Prostate gland (tissue), 2 donors: ENCODE measurements at regions not wholly inside any gene's neighbourhood (a gene's known extent, or its start where the extent isn't known, plus 50 kb on each side); places are given as distances from the start of the nearest gene placed in this dataset.

Experiments used
- POLR2A ChIP-seq: fragments of 450-650 bp; IDR thresholded peaks from one replicate; pipeline ENCODE4 v1.6.1; 2016; ENCODE audit warnings: antibody characterized with exemption, mild to moderate bottlenecking
- TF ChIP-seq, protein P1 (sequence below), 4 experiments: fragments of 200-600 bp in 2 of 4; fragments of 450-650 bp in 2 of 4; sonication (generic) in 2 of 4; IDR thresholded peaks; 1 replicate in 3 of 4; 2 replicates in 1 of 4; pipeline ENCODE4 v1.5.1; 2016 to 2019; ENCODE audit warnings: antibody characterized with exemption in 4 of 4, mild to moderate bottlenecking in 2 of 4, moderate library complexity in 2 of 4

DNA sequence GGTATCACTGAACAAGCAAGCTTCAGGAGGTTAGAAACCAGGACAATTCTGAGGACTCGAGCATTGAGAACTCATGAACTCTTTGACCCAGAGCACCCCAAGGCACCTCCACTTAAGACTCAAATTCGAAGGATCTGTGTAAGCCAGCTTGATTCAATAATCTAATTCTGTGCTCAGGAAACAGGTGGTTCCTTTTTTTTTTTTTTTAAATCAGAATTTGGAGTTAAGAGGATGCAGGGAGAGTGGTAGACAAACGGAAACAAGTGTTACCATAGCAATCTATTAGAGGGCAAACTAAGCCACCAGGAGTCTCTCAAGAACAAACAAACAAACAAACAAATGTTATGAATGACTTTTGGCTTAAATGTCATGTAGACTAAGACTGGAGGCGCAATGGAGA, 53.8 kb upstream of the DPH5 start:
- TF ChIP-seq POLR2A, result no peak
- TF ChIP-seq, protein P1, sequence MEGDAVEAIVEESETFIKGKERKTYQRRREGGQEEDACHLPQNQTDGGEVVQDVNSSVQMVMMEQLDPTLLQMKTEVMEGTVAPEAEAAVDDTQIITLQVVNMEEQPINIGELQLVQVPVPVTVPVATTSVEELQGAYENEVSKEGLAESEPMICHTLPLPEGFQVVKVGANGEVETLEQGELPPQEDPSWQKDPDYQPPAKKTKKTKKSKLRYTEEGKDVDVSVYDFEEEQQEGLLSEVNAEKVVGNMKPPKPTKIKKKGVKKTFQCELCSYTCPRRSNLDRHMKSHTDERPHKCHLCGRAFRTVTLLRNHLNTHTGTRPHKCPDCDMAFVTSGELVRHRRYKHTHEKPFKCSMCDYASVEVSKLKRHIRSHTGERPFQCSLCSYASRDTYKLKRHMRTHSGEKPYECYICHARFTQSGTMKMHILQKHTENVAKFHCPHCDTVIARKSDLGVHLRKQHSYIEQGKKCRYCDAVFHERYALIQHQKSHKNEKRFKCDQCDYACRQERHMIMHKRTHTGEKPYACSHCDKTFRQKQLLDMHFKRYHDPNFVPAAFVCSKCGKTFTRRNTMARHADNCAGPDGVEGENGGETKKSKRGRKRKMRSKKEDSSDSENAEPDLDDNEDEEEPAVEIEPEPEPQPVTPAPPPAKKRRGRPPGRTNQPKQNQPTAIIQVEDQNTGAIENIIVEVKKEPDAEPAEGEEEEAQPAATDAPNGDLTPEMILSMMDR (IDR thresholded peaks at IDR 0.05), result no peak
